ENCODE measurements at regions not wholly inside any gene's neighbourhood (a gene's known extent, or its start where the extent isn't known, plus 50 kb on each side); places are given as distances from the start of the nearest gene placed in this dataset.
A peak's percentile ranks its signal among the peaks of the same experiment; 100 is the strongest.

DNA sequence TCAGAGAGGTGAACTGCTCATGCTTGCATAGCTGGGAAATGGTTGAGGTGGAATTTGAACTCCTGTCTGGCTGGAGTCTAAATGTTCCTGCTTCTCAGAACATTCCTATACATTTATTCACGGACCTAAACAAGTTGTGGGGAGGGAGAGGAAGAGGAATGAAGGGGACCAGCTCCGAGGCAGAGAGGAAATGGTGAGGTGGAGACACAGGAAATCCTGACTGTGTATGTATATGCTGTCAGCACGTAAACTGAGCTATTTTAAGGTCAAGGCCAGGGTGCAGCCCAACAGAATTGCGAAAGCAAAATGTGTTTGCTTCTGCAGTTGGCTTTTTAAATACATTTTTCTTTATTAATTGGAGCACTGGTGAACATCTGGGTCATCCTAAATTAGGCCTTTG is 74.1 kb upstream of the POMGNT2 start:
- peak; percentile 77 for DNase-seq

DNA sequence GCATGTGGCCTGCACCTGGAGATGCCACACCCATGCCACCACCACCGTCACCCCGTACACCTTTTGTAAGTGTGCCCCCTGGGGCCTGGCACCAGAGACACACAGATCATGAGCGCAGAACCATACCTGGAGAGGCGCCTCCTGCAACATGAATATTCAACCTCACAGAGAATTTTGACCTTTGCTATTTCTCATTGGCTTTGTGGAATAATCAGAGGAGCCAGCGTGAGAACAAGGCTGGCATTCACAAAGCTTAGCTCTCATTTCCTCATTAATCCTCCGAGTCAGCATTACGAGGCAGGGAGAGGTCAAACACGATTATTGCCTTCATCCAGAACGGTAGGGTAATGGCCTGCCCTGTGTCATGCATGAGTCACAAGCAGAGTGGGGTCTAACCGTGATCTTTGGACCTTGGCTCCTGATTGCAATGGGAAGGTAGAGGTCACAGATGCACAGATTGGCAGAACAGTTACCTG is 73.0 kb upstream of the POMGNT2 start:
- DNase-seq = no peak

DNA sequence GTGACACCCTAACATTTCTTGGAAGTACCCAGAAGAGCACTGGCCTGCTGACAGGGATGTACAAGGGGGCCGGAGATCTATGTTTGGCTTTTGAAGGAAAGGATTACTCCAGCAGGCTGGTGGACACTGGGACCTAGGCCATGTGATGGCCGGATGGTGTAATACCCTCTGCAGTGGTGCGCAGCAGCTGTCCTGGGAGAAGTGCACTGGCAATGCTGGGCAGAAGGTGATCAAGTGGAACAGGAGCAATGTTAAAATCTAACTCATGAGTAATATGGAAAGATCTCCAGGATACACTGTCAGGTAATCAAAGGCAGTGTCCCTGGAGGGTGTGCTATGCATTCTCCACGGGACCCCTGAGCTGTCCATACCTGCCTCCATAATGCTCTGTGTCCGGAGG is 71.2 kb upstream of the POMGNT2 start:
- DNase-seq = no peak

DNA sequence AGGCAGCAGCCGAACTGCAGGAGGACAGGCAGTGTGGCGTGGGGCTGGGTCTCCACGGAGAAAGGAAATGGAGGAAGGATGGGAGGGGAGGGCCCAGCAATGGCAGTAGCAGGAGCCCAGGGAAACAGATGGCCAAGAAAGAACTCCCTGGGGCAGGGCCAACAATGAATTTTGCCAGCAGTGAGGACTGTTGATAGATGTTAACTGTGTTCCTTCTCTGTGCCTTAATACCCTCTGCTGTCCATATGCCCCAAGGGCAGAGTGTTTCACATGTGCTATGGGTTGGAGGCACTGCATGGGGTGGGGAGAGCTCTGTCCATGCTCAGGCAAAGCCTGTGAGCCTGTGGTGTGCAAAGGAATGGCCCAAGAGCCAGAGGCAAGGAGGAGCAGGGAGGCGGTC is 70.8 kb upstream of the POMGNT2 start:
- no peak for DNase-seq

- DNase-seq = no peak
These were observed 69.7 kb upstream of the POMGNT2 start for GRCh38 chr3:43175541-43175940.

- no peak for DNase-seq
These were observed 68.1 kb upstream of the POMGNT2 start for GRCh38 chr3:43173949-43174348.

- peak; percentile 12 for DNase-seq
These were observed 65.9 kb upstream of the POMGNT2 start for GRCh38 chr3:43171748-43172147.

DNA sequence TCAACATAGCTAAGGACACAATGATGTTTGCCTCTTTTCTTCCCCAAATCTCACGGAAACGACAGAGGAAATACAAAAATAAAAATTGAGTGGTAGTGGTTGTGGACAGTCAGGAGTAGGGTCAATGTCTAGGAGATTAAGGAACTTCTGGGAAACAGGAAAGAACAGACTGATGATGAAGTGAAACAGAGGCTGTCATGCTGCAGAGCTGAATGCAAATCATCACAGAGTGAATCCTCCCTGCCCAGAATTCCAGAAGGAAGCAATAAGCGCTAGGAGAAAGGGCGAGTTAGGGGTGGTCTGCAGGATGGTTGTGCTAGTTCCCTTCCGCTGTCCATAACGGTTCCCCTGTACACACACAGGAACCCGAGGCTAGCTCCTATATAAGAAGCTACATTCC is 64.7 kb upstream of the POMGNT2 start:
- no peak for DNase-seq

DNA sequence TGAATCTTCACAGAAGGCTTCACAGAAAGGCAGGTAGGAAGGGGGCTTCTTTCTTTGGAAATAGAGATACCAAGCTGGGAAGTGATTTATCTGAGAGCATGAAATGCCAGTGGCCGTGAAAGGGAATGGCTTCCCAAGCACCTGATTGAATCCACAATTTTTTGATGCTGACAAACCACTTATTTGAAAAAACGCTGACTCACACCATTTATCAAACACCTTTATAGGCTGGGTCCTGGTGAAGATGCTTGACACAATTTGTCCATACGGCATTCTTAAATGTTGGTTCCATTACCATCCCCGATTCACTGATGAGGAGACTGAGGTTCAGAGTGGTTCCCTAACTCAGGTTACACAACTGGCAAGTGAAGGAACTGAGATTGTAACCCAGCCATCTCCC is 64.1 kb upstream of the POMGNT2 start:
- DNase-seq = no peak

GRCh38 chr3:43166406-43166805 is 60.5 kb upstream of the POMGNT2 start:
- no peak for DNase-seq

GRCh38 chr3:43165786-43166185 is 59.9 kb upstream of the POMGNT2 start:
- DNase-seq = no peak

GRCh38 chr3:43163895-43164493 is 58.1 kb upstream of the POMGNT2 start:
- DNase-seq = no peak

DNA sequence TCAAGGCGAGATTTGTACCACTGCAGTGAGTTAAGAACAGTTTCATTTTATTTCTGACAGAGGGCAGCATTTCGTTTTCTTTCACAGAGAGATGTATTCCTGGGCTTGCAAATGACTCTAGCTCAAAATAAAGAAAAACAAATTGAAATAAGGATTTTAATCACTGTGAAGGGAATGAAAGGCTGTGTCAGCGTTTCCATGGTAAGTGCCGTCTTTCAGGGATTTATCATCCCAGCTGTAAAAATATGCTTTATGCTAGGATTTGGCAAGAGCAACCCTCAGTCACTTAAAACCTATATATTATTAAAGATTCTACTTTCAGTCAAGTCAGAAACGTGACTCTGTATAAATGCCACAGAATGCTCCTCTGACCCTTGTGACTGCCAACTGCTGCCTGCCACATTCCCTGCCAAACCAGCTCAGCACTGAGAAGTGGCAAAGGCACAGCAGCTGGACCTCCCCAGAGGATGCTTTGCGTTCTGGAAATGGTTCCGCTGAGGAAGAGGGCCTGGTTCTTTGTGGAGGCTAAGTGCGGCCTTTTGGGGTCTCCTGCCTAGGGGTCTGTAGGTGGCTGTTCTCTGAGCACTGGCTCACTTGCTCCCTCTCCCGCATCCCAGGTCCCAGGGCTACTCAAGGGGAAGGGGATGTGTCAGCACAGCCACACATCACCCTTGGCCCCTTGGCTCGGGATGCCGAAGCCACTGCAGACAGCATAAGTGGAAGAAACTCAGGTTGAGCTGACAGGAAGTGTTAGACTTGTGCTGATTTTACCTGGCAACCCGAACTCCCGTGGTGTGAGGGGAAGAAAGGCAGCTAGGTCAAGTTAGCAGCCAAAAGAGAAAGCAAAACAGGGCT is 56.6 kb upstream of the POMGNT2 start:
- peak; percentile 51 for DNase-seq

DNA sequence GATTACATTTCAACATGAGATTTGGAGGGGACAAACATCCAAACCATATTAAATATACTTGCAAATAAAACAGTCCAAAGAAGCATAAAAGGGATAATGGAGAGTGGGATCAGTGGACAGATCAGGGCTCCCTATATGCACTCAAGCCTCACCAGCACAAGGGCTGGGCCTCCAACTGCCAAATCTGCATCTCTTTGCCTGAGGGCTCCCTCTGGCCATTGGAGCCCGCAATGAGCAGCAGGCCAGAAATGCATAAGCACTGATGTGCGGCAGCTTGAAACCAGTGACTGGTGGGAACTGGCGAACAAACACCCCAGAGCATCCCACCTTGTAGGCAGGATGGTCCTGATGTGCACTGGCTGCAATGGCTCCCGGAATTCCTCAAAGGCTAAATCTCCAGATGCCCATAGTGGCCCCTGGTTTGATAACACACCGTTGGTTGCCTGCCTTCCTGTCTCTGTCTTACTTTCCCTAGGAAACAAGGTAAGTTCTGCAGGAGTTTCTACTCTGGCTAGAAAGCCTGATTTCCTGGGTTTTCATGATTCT is 55.9 kb upstream of the POMGNT2 start:
- no peak for DNase-seq

DNA sequence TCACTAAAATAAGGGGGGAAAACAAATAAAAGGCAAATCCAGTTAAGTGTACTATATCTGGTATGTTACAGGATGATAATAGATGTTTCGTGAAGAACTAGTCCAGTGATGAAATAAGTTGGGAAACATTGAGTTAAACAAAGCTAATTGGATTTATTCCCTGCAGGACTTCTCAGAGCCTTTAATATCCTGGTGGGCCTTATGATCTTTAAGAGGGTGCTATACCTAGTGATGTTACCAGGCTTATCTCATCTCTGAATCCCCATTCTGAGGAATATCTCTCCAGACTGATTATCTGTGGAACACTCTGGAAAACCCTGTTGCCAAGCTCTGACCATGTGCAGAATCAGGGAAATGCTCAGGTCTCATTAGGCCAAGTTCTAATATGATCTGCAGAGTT is 54.8 kb upstream of the POMGNT2 start:
- no peak for DNase-seq

DNA sequence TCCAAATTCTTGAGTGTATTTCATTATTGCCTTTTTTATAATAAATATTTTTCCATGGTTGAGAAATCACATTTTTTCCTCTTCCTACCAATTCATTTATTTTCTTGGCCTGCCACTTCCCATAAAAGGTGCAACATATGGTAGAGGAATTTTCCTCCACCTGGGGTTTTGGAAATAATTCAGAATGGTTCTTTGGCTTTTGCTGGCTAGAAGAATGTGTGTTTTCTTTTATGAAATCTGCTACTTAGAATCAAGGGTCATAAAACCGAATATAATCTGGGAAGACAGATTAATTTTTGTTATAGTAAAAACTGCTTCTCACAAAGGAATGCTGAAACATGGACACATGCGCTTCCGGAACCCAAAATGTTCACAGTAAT is 54.0 kb upstream of the POMGNT2 start:
- no peak for DNase-seq

DNA sequence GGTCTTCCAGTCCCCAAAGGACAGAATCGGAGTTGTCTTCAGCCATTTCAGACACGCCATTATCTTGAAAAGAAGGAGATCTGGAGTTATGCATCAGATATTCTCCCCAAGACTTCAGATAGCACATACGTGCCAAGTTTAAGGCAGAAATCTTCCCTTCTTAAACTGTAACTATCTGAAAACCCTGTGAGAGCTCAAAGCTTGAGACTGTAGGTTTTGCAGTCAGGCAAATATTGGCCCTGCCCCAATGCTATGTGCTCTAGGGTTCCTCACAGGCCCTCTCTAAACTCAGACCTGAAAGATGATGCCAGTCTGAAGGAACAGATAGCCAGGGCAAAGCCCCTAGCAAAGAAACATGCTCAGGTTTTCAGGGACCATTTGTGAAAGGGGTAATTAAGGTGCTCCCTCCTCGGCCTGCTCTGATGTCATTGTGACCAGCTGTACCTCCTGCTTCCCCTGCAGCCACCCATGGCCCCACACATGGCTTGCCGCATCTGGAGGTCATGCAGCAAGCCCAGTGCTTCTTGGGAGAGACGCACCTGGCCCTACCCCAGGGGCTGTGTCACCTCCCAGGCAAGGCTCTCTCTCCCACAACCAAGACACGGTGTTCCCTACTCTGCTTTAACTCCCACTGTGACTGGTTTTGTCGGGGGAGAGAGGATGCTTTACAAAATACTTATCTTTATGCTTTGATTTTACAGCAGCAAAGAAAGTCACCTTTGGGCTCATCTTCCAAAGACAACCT is 53.4 kb upstream of the POMGNT2 start:
- no peak for DNase-seq

GRCh38 chr3:43156812-43157455 is 51.1 kb upstream of the POMGNT2 start:
- no peak for DNase-seq

DNA sequence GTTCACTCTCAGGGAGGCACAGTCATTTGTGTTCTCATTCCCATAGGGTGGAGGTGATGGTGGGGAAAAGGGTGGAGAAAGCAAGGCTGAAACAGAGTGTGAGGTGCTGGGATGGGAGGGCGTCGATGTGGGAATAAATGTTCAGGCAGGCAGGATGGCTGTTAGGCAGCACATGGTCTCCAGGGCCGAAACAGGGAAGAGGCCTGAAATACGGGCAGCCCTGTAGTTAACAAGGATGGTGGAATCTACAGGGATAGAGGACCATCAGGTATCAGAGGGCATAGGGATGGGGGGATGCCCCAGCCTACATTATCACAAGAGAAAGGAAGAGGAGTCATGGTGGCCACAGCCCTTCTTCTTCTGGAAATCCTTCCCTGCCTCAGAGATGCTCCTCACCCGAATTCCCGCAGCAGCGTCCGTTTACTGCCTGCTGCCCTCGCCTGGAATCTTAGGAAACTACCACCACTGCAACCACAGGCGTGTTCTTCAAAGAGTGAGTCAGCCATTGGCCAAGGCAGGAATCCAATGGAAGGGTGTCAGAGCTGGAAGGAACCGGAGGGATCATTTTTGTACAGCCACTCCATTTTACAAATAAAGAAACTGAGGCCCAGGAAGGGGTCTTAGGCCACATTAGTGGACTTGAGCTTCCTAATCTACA is 49.7 kb upstream of the POMGNT2 start:
- peak; percentile 81 for DNase-seq

Measured in fibroblast of skin of scalp (primary cell).